Thoracic aorta (tissue), 2 donors: ENCODE measurements at regions not wholly inside any gene's neighbourhood (a gene's known extent, or its start where the extent isn't known, plus 50 kb on each side); places are given as distances from the start of the nearest gene placed in this dataset.

Experiments
- ATAC-seq: fragments of 150-250 bp; one replicate; pipeline ENCODE4 v1.8.0; 2017; ENCODE audit warnings: low read depth; ENCODE audit not compliant: insufficient number of reproducible peaks, low FRiP score
- DNase-seq: peaks from one replicate; pipeline ENCODE4 v3.0.0-alpha.2; 2020; ENCODE audit warnings: low spot score
- H3K27ac ChIP-seq, 2 donors: fragments of 200-600 bp; sonication (generic); 1 replicate in 1 of 2; 2 replicates in 1 of 2; pipeline ENCODE4 v1.5.1; 2016; ENCODE audit warnings: mild to moderate bottlenecking in 2 of 2, moderate library complexity in 2 of 2
- H3K27me3 ChIP-seq: fragments of 200-600 bp; sonication (generic); replicated peaks from 2 replicates; pipeline ENCODE4 v1.6.0; 2016; ENCODE audit warnings: mild to moderate bottlenecking; ENCODE audit not compliant: insufficient read depth
- H3K36me3 ChIP-seq: fragments of 200-600 bp; sonication (generic); one replicate; pipeline ENCODE4 v1.5.1; 2016
- H3K4me1 ChIP-seq, 2 donors: fragments of 200-600 bp; sonication (generic); 1 replicate in 1 of 2; 2 replicates in 1 of 2; pipeline versions ENCODE4 v1.5.1 to v1.6.0; 2016; ENCODE audit warnings: low read depth in 2 of 2, mild to moderate bottlenecking in 1 of 2; ENCODE audit not compliant: control insufficient read depth in 1 of 2
- H3K4me3 ChIP-seq: fragments of 200-600 bp; sonication (generic); 2 replicates; pipeline ENCODE4 v1.5.1; 2016; ENCODE audit warnings: mild to moderate bottlenecking
- H3K9me3 ChIP-seq: fragments of 200-600 bp; sonication (generic); 2 replicates; pipeline ENCODE4 v1.5.1; 2016
- TF ChIP-seq, protein P1 (sequence below): fragments of 200-600 bp; sonication (generic); IDR thresholded peaks from one replicate; pipeline ENCODE4 v1.5.1; 2019; ENCODE audit warnings: antibody characterized with exemption

DNA sequence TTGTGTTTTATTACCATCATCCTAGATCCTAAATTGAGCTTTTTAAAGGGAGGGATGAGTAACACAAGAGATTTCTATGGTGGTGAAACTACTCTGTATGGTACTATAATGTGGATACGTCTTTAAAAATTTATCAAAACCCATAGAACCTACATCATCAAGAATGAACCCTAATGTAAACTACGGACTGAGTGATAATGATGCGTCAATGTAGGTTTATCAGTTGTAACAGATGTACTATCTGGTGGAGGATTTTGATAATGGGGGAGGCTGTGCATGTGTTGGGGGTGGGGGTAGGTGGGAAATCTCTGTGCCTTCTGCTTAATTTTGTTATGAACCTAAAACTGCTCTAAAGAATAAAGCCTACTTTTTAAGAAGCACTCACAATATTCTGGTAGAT, 724.1 kb upstream of the SOX9 start:
- Histone ChIP-seq H3K27me3 (no peaks in the 10 kb centered on the region), H3K27ac (no peak overlapping the region), H3K4me3 (no peak overlapping the region), H3K4me1 (no peaks in the 10 kb centered on the region), H3K9me3 (no peaks in the 10 kb centered on the region), H3K36me3 (no peaks in the 10 kb centered on the region)
- TF ChIP-seq, protein P1, sequence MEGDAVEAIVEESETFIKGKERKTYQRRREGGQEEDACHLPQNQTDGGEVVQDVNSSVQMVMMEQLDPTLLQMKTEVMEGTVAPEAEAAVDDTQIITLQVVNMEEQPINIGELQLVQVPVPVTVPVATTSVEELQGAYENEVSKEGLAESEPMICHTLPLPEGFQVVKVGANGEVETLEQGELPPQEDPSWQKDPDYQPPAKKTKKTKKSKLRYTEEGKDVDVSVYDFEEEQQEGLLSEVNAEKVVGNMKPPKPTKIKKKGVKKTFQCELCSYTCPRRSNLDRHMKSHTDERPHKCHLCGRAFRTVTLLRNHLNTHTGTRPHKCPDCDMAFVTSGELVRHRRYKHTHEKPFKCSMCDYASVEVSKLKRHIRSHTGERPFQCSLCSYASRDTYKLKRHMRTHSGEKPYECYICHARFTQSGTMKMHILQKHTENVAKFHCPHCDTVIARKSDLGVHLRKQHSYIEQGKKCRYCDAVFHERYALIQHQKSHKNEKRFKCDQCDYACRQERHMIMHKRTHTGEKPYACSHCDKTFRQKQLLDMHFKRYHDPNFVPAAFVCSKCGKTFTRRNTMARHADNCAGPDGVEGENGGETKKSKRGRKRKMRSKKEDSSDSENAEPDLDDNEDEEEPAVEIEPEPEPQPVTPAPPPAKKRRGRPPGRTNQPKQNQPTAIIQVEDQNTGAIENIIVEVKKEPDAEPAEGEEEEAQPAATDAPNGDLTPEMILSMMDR, result no peak
- no peak for ATAC-seq
- DNase-seq, result no peak

- Histone ChIP-seq H3K4me1 (no peaks in the 10 kb centered on the region), H3K4me3 (no peak overlapping the region), H3K27me3 (no peaks in the 10 kb centered on the region), H3K9me3 (no peaks in the 10 kb centered on the region), H3K36me3 (no peaks in the 10 kb centered on the region), H3K27ac (no peak overlapping the region)
- DNase-seq (no peak), ATAC-seq (no peak)
- TF ChIP-seq, protein P1, result no peak
Measured at GRCh38 chr17:71398025-71398424, 722.8 kb upstream of the SOX9 start.

- ATAC-seq (no peak), DNase-seq (no peak)
- Histone ChIP-seq H3K4me1 (no peaks in the 10 kb centered on the region), H3K27ac (no peak overlapping the region), H3K36me3 (no peaks in the 10 kb centered on the region), H3K4me3 (no peak overlapping the region), H3K9me3 (no peaks in the 10 kb centered on the region), H3K27me3 (no peaks in the 10 kb centered on the region)
- TF ChIP-seq, protein P1, result no peak
Measured at GRCh38 chr17:71398800-71399219, 722.0 kb upstream of the SOX9 start.

- DNase-seq (no peak), ATAC-seq (no peak)
- no peak overlapping the region for H3K4me3 ChIP-seq
- no peaks in the 10 kb centered on the region for H3K4me1 ChIP-seq
- TF ChIP-seq, protein P1, result no peak
- no peaks in the 10 kb centered on the region for H3K9me3 ChIP-seq
- no peaks in the 10 kb centered on the region for H3K27me3 ChIP-seq
- no peaks in the 10 kb centered on the region for H3K36me3 ChIP-seq
- no peak overlapping the region for H3K27ac ChIP-seq
Measured at GRCh38 chr17:71399221-71399620, 721.6 kb upstream of the SOX9 start.

DNA sequence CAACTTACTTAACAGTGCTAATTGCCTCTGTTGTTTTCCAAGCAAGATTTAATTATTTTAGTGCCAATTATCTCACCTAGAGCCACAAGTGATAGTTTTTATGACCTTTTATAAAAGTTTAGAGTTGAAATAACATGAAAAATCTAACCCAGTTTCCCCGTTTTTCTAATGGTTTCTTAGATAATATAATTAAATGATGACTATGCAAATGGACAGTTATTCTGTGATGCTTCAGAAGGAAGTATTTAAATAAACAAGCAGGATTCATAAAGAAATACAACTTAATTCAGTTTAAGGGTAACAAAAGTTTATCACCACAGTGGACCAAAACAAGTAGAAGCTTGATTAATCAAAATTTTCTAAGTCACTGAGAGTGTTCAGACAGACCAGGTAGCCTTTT, 721.2 kb upstream of the SOX9 start:
- TF ChIP-seq, protein P1, result no peak
- H3K4me1 ChIP-seq, result no peaks in the 10 kb centered on the region

More for the DNA sequence above, 721.2 kb upstream of the SOX9 start:
- no peak for ATAC-seq
- no peaks in the 10 kb centered on the region for H3K36me3 ChIP-seq
- H3K9me3 ChIP-seq, result no peaks in the 10 kb centered on the region
- no peak overlapping the region for H3K4me3 ChIP-seq
- no peaks in the 10 kb centered on the region for H3K27me3 ChIP-seq
- no peak for DNase-seq
- H3K27ac ChIP-seq, result no peak overlapping the region
